HepG2 (cell line): ENCODE measurements at regions not wholly inside any gene's neighbourhood (a gene's known extent, or its start where the extent isn't known, plus 50 kb on each side); places are given as distances from the start of the nearest gene placed in this dataset.

Experiments
- ATAC-seq: fragments of 200-7000 bp; cut with Tn5 transposase; 3 replicates; pipeline ENCODE4 v1.9.1; 2020; ENCODE audit warnings: mild to moderate bottlenecking, moderate library complexity
- BruUV-seq: library from RNA; stranded (reverse); fragments of 400-500 nt; replicated peaks from 2 replicates; lab custom pipeline; 2021; lab: Mats Ljungman, UMichigan
- CTCF ChIA-PET: fragments of 300-600 bp; formaldehyde crosslinking; extraction: SDS; loops from one replicate; lab custom pipeline; 2021; ENCODE audit warnings: low total read pairs, inconsistent platforms, low intra/inter-chr PET ratio; lab: Yijun Ruan, JAX
- POLR2A ChIA-PET: fragments of 350-600 bp; sonication (Branson Sonifier 250); formaldehyde crosslinking; loops from one replicate; lab custom pipeline; 2020; ENCODE audit warnings: antibody characterized with exemption, inconsistent platforms; lab: Yijun Ruan, JAX
- DNase-seq: peaks from one replicate; pipeline ENCODE4 v3.0.0-alpha.2; 2015; ENCODE audit warnings: low spot score
- FAIRE-seq: peaks from 3 replicates; lab custom pipeline; 2011; peaks lifted over from hg19 to GRCh38; lab: Jason Lieb, UNC
- H2AFZ ChIP-seq: one replicate; pipeline ENCODE4 v1.6.1; 2011; ENCODE audit warnings: low read length, inconsistent platforms
- H3K27ac ChIP-seq: fragments of 300-600 bp; 3 replicates; pipeline ENCODE4 v1.8.0; 2011; ENCODE audit warnings: mixed run types, mild to moderate bottlenecking, mixed read lengths, low read length, inconsistent platforms; ENCODE audit not compliant: insufficient read depth; ENCODE audit errors: extremely low read length
- H3K27me3 ChIP-seq, 2 experiments: fragments of 200-600 bp in 1 of 2; 2 replicates in 1 of 2; 3 replicates in 1 of 2; pipeline versions ENCODE4 v1.6.0 to v1.8.0; 2011; ENCODE audit warnings: low read length in 2 of 2, mild to moderate bottlenecking in 2 of 2, moderate library complexity in 2 of 2, inconsistent platforms in 1 of 2; ENCODE audit not compliant: insufficient read depth in 2 of 2, control insufficient read depth in 1 of 2
- H3K36me3 ChIP-seq, 2 experiments: fragments of 200-600 bp in 1 of 2; replicated peaks in 1 of 2; 2 replicates in 1 of 2; 3 replicates in 1 of 2; pipeline versions ENCODE4 v1.5.1 to v1.8.0; 2011; ENCODE audit warnings: low read length in 2 of 2, inconsistent platforms in 1 of 2; ENCODE audit not compliant: insufficient read depth in 2 of 2, control insufficient read depth in 1 of 2
- H3K4me1 ChIP-seq: 2 replicates; pipeline ENCODE4 v1.5.1; 2012; ENCODE audit warnings: low read length, inconsistent platforms; ENCODE audit not compliant: insufficient read depth
- H3K4me2 ChIP-seq: 2 replicates; pipeline ENCODE4 v1.6.0; 2011; ENCODE audit warnings: low read depth, low read length, inconsistent platforms
- H3K4me3 ChIP-seq, 3 experiments: fragments of 200-600 bp in 1 of 3; sonication (generic), shearing (Covaris generic) in 1 of 3; replicated peaks in 1 of 3; 2 replicates each; pipeline ENCODE4 v1.5.1; 2011 to 2016; ENCODE audit warnings: low read length in 3 of 3, inconsistent platforms in 2 of 3, low read depth in 2 of 3, mild to moderate bottlenecking in 2 of 3, control low read depth in 1 of 3, mixed read lengths in 1 of 3; ENCODE audit not compliant: insufficient read depth in 1 of 3
- H3K79me2 ChIP-seq: one replicate; pipeline ENCODE4 v1.6.1; 2011; ENCODE audit warnings: low read length, inconsistent platforms; ENCODE audit not compliant: insufficient read depth
- H3K9ac ChIP-seq: 2 replicates; pipeline ENCODE4 v1.6.0; 2011; ENCODE audit warnings: mild to moderate bottlenecking, low read depth, low read length, inconsistent platforms; ENCODE audit not compliant: insufficient read depth
- H3K9me3 ChIP-seq: 2 replicates; pipeline ENCODE4 v1.5.1; 2012; ENCODE audit warnings: mild to moderate bottlenecking, low read length
- H4K20me1 ChIP-seq: 2 replicates; pipeline ENCODE4 v1.6.0; 2011; ENCODE audit warnings: inconsistent platforms, mild to moderate bottlenecking, low read length, moderate library complexity; ENCODE audit not compliant: insufficient read depth
- SNAPC5 ChIP-seq: sonication (generic); formaldehyde crosslinking; IDR thresholded peaks from 2 replicates; pipeline ENCODE4 v1.8.1; 2023; ENCODE audit warnings: mild to moderate bottlenecking, missing genetic modification reagents, borderline replicate concordance
- TBP ChIP-seq: sonication (generic); formaldehyde crosslinking; IDR thresholded peaks from 2 replicates; pipeline ENCODE4 v1.5.0; 2020; ENCODE audit warnings: missing genetic modification reagents
- ZNF263 ChIP-seq: sonication (generic); formaldehyde crosslinking; IDR thresholded peaks from 2 replicates; pipeline ENCODE4 v1.4.0; 2020; ENCODE audit warnings: missing genetic modification reagents
- ZNF296 ChIP-seq: sonication (generic); formaldehyde crosslinking; conservative IDR thresholded peaks from 2 replicates; pipeline ENCODE4 v1.5.0; 2020; ENCODE audit warnings: mild to moderate bottlenecking, missing genetic modification reagents
- WGBS: methylation state at CpG from one replicate; pipeline ENCODE4 v1.1.6; 2017; ENCODE audit warnings: low lambda C conversion rate; 5-methylcytosine and 5-hydroxymethylcytosine counted together
- in situ Hi-C: cut with HindIII; loops from 2 replicates; pipeline ENCODE4 v1.10.0; 2017; ENCODE audit warnings: low pct_unique_long_range_greater_than_20kb; ENCODE audit not compliant: extremely low pct_ligation_motif_present
- intact Hi-C: fragments of 100-400 bp; cut with micrococcal nuclease; formaldehyde crosslinking; loops from one replicate; pipeline ENCODE4 v1.10.0; 2022; ENCODE audit not compliant: unreplicated experiment
- TF ChIP-seq, protein P1 (sequence below), 2 experiments: sonication (generic) in 1 of 2; formaldehyde crosslinking in 1 of 2; IDR thresholded peaks; 2 replicates each; pipeline versions ENCODE4 v1.6.1 to v1.9.0; 2014 to 2022; ENCODE audit warnings: antibody characterized with exemption in 1 of 2, borderline replicate concordance in 1 of 2, inconsistent platforms in 1 of 2, low read depth in 1 of 2, missing genetic modification reagents in 1 of 2

DNA sequence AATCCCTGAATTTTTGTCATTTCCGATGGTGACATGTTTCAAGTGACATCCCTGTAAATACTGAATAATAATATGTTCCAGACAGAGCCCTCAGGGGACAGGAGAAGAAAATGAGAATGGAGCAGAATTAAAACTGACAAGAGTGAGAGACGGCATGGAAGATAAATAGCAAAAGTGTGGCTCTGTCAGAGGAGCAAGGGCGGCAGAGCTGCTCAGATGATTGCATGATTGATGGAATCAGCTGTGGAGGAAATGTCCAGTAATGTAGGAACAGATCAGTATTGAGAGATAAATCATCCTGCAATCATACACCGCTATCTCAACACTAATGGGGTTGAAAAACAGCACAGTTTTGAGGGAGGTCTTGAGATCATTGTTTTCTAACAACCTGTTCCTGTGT, 350.3 kb downstream of the STIM2 start (continued):
- TF ChIP-seq ZNF263 = no peak
- TF ChIP-seq, protein P1, sequence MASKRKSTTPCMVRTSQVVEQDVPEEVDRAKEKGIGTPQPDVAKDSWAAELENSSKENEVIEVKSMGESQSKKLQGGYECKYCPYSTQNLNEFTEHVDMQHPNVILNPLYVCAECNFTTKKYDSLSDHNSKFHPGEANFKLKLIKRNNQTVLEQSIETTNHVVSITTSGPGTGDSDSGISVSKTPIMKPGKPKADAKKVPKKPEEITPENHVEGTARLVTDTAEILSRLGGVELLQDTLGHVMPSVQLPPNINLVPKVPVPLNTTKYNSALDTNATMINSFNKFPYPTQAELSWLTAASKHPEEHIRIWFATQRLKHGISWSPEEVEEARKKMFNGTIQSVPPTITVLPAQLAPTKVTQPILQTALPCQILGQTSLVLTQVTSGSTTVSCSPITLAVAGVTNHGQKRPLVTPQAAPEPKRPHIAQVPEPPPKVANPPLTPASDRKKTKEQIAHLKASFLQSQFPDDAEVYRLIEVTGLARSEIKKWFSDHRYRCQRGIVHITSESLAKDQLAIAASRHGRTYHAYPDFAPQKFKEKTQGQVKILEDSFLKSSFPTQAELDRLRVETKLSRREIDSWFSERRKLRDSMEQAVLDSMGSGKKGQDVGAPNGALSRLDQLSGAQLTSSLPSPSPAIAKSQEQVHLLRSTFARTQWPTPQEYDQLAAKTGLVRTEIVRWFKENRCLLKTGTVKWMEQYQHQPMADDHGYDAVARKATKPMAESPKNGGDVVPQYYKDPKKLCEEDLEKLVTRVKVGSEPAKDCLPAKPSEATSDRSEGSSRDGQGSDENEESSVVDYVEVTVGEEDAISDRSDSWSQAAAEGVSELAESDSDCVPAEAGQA (IDR thresholded peaks at IDR 0.05; ENCODE audit: low read depth) = no peak
- TF ChIP-seq, protein P1 (CRISPR knock-in tag; IDR thresholded peaks at IDR 0.05; ENCODE audit: borderline replicate concordance) = no peak

GRCh38 chr4:27214010-27214409, 353.4 kb downstream of the STIM2 start:
- ATAC-seq (no peak), FAIRE-seq (no peak)
- H4K20me1 ChIP-seq = no peaks in the 10 kb centered on the region
- no peaks in the 10 kb centered on the region for H3K9me3 ChIP-seq
- no peak overlapping the region for H3K27ac ChIP-seq
- no peaks in the 10 kb centered on the region; a peak in 1 of 5 replicates for H3K27me3 ChIP-seq
- no peak overlapping the region for H3K4me3 ChIP-seq
- WGBS = 0% methylated on average over 3 of the region's 3 CpGs
- TF ChIP-seq SNAPC5 (CRISPR knock-in tag) (no peak), TBP (no peak), ZNF296 (CRISPR knock-in tag) (no peak)
- TF ChIP-seq, all 625 proteins: peak for 0
- Histone ChIP-seq H3K79me2 (no peaks in the 10 kb centered on the region), H3K4me2 (no peak overlapping the region), H3K4me1 (no peaks in the 10 kb centered on the region), H3K9ac (no peak overlapping the region), H3K36me3 (no peaks in the 10 kb centered on the region), H2AFZ (no peak overlapping the region)
- DNase-seq = no peak
- no TSS peak for BruUV-seq
- ChIA-PET CTCF (no interaction called here), POLR2A (no interaction called here)
- in situ Hi-C loops (no loop called here), intact Hi-C loops (no loop called here)
